ENCODE measurements at regions not wholly inside any gene's neighbourhood (a gene's known extent, or its start where the extent isn't known, plus 50 kb on each side); places are given as distances from the start of the nearest gene placed in this dataset.

DNA sequence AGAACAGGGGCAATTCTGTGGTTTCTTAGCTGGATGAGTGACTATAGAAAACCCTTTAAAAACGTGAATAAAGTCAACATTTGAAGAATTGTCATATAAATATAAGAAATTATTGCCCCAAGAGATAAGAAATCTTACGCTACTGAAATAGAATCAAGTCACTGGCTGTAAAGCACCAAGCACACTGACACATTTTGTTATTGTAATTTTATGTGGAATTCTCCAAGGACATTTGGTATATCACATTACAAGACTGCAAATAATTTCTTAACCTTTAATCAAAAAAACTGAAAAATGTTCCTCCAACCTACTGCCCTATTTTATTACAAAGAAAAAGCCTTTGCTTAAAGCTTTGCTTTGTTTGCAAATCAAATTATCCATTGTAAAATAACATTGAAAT, 383.3 kb downstream of the IPMK start:
- TF ChIP-seq, protein P1, sequence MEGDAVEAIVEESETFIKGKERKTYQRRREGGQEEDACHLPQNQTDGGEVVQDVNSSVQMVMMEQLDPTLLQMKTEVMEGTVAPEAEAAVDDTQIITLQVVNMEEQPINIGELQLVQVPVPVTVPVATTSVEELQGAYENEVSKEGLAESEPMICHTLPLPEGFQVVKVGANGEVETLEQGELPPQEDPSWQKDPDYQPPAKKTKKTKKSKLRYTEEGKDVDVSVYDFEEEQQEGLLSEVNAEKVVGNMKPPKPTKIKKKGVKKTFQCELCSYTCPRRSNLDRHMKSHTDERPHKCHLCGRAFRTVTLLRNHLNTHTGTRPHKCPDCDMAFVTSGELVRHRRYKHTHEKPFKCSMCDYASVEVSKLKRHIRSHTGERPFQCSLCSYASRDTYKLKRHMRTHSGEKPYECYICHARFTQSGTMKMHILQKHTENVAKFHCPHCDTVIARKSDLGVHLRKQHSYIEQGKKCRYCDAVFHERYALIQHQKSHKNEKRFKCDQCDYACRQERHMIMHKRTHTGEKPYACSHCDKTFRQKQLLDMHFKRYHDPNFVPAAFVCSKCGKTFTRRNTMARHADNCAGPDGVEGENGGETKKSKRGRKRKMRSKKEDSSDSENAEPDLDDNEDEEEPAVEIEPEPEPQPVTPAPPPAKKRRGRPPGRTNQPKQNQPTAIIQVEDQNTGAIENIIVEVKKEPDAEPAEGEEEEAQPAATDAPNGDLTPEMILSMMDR (IDR thresholded peaks at IDR 0.05): no peak
- TF ChIP-seq POLR2A (IDR thresholded peaks at IDR 0.05): no peak
